HUES64 (cell line): ENCODE measurements at regions not wholly inside any gene's neighbourhood (a gene's known extent, or its start where the extent isn't known, plus 50 kb on each side); places are given as distances from the start of the nearest gene placed in this dataset.

Experiments
- H3K27ac ChIP-seq: 2 replicates; pipeline ENCODE4 v1.7.0; 2013; ENCODE audit warnings: low read depth, low read length, inconsistent platforms
- H3K27me3 ChIP-seq: 2 replicates; pipeline ENCODE4 v1.6.1; 2013; ENCODE audit warnings: mild to moderate bottlenecking, low read length; ENCODE audit not compliant: insufficient read depth
- H3K36me3 ChIP-seq: 2 replicates; pipeline ENCODE4 v1.6.1; 2013; ENCODE audit warnings: mild to moderate bottlenecking, low read length; ENCODE audit not compliant: insufficient read depth
- H3K4me1 ChIP-seq: 2 replicates; pipeline ENCODE4 v1.6.1; 2013; ENCODE audit warnings: mild to moderate bottlenecking, low read length, moderate library complexity; ENCODE audit not compliant: insufficient read depth
- H3K4me3 ChIP-seq: 2 replicates; pipeline ENCODE4 v1.5.1; 2013; ENCODE audit warnings: mild to moderate bottlenecking, low read length, moderate library complexity
- H3K9ac ChIP-seq: 2 replicates; pipeline ENCODE4 v1.6.1; 2013; ENCODE audit warnings: mild to moderate bottlenecking, low read depth, low read length
- H3K9me3 ChIP-seq: 2 replicates; pipeline ENCODE4 v1.6.1; 2013; ENCODE audit warnings: low read depth, low read length; ENCODE audit not compliant: insufficient read depth
- WGBS: fragments of 150-250, 120-280 bp; methylation state at CpG from one replicate; pipeline ENCODE4 v1.1.7; 2013; ENCODE audit warnings: missing lambda C conversion rate; 5-methylcytosine and 5-hydroxymethylcytosine counted together

DNA sequence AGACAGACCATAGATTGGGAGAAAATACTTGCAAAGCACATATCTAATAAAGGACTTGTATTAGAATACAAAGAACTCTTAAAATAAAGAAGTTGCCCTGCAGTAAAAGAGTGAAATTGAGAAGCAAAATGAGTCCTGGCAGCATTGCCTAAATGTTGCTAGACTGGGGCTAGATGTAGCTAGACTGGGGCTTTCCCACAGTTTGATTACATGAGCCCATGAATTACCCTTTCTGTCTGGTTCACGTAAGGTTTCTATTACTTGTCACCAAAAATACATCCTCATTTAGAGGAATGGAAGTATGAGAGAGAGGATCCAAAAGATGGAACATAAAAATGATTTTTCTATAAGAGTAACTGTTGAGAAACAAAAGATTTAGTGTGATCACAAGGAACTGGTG is 57.6 kb upstream of the CCDC28A start:
- H3K36me3 ChIP-seq: no peaks in the 10 kb centered on the region

GRCh38 chr6:138716971-138717665 is 56.5 kb upstream of the CCDC28A start:
- Histone ChIP-seq H3K27ac (no peak overlapping the region), H3K9ac (no peak overlapping the region), H3K4me1 (no peaks in the 10 kb centered on the region), H3K4me3 (no peak overlapping the region), H3K27me3 (no peaks in the 10 kb centered on the region), H3K9me3 (peaks cover 9% of the 10 kb centered on the region; the same call in 1 of the 2 replicates), H3K36me3 (no peaks in the 10 kb centered on the region)
- 89% methylated on average over 4 of the region's 4 CpGs for WGBS

More for the DNA sequence above, 57.6 kb upstream of the CCDC28A start:
- no CpG with 5 or more reads among the region's 1 CpG for WGBS
- no peak overlapping the region for H3K4me3 ChIP-seq
- peaks cover 9% of the 10 kb centered on the region; the same call in 1 of the 2 replicates for H3K9me3 ChIP-seq
- H3K27me3 ChIP-seq: no peaks in the 10 kb centered on the region
- no peaks in the 10 kb centered on the region for H3K4me1 ChIP-seq
- H3K27ac ChIP-seq: no peak overlapping the region
- no peak overlapping the region for H3K9ac ChIP-seq

DNA sequence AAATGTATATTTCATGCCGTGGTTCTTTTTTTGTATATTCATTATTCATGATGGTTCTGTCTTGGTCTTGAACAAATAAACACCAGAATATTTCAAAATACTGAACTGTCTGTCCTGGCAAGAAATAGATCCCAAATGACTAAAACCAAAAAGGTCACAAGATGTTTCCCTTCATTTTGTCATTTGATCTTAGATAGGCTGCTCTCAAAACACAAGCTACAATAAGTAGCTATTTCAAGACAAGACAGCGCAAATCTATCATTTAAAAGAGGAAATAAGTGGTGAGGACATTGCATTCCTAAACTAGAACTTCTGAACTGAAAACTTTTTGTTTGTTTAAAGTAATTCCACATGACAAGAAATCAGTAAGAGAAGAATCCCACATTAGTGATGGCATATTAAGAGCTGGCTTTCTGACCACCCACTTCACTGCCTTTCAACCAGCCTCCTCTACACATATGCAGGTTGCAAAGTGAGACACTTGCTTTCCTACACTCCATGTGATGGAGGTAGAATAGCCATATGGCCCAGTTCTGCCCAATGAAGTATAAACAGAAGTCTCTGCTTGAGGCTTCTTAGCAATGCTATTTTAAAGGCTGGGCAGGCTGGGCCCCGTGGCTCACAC is 54.4 kb upstream of the CCDC28A start:
- H3K36me3 ChIP-seq: no peaks in the 10 kb centered on the region
- H3K27me3 ChIP-seq: no peaks in the 10 kb centered on the region
- H3K9ac ChIP-seq: no peak overlapping the region
- WGBS: 92% methylated on average over 3 of the region's 3 CpGs
- H3K4me3 ChIP-seq: no peak overlapping the region
- H3K9me3 ChIP-seq: 0 out of 2 replicates have a peak, but pooled peaks cover 5% of the 10 kb centered on the region
- H3K27ac ChIP-seq: no peak overlapping the region
- H3K4me1 ChIP-seq: peaks cover 8% of the 10 kb centered on the region; the same call in 1 of the 2 replicates

GRCh38 chr6:138719744-138720143 is 53.8 kb upstream of the CCDC28A start:
- H3K27ac ChIP-seq: no peak overlapping the region
- 100% methylated on average over 1 of the region's 1 CpG for WGBS
- H3K9me3 ChIP-seq: no peaks in the 10 kb centered on the region
- H3K9ac ChIP-seq: no peak overlapping the region
- peaks cover 8% of the 10 kb centered on the region; the same call in 1 of the 2 replicates for H3K4me1 ChIP-seq
- no peaks in the 10 kb centered on the region for H3K27me3 ChIP-seq
- no peaks in the 10 kb centered on the region for H3K36me3 ChIP-seq
- H3K4me3 ChIP-seq: no peak overlapping the region

- 92% methylated on average over 4 of the region's 4 CpGs for WGBS
- no peaks in the 10 kb centered on the region for H3K9me3 ChIP-seq
- H3K4me1 ChIP-seq: peaks cover 8% of the 10 kb centered on the region; the same call in 1 of the 2 replicates
- 0 out of 2 replicates have a peak overlapping the region, but pooled peaks have one; percentile 8 for H3K27ac ChIP-seq
- no peaks in the 10 kb centered on the region for H3K36me3 ChIP-seq
- no peaks in the 10 kb centered on the region for H3K27me3 ChIP-seq
- H3K9ac ChIP-seq: no peak overlapping the region
- H3K4me3 ChIP-seq: no peak overlapping the region
Observed at GRCh38 chr6:138722425-138723371, 50.9 kb upstream of the CCDC28A start.
